GM19023 (cell line): ENCODE measurements at regions not wholly inside any gene's neighbourhood (a gene's known extent, or its start where the extent isn't known, plus 50 kb on each side); places are given as distances from the start of the nearest gene placed in this dataset.

Experiments
- ATAC-seq: cut with Tn5 transposase; IDR thresholded peaks from one replicate; pipeline ENCODE4 v1.9.1; 2021; ENCODE audit warnings: mild to moderate bottlenecking, moderate library complexity; ENCODE audit not compliant: unreplicated experiment

DNA sequence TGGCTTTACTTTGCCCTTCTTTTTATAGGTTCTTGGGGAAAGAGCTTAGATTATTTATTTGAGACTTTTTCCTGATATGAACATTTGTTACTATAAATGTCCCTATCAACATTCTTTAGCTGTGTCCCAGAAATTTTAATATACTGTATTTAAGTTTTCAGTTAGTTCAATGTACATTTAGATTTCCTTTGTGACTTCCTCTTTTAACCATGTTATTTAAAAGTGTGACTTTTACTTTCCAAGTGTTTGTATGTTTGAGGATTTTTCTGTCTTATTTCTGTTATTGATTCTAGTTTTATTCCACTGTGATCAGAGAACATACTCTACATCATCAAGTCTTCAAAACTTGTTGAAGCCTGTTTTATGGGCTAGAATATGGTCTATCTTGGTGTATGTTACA is 72.7 kb upstream of the SPRY2 start:
- ATAC-seq = no peak

DNA sequence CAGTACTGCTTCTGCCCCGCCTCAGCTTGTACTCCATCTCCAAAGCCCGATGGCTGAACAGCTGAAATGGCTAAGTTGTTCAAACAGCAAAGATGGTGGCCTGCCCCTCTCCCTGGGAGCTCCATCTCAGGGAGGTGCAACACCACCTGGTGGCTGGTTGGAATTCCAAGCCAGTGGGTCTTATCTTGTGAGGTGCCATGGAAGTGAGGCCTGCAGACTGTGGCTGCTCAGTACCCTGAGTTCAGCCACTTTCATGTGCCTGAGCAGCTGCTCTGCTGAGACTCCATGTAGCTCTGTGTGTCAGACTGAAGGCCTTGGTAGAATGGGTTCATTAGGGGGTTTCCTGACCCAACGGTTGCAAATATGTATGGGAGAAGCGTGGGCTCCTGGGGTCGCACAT is 67.3 kb upstream of the SPRY2 start:
- no peak for ATAC-seq

DNA sequence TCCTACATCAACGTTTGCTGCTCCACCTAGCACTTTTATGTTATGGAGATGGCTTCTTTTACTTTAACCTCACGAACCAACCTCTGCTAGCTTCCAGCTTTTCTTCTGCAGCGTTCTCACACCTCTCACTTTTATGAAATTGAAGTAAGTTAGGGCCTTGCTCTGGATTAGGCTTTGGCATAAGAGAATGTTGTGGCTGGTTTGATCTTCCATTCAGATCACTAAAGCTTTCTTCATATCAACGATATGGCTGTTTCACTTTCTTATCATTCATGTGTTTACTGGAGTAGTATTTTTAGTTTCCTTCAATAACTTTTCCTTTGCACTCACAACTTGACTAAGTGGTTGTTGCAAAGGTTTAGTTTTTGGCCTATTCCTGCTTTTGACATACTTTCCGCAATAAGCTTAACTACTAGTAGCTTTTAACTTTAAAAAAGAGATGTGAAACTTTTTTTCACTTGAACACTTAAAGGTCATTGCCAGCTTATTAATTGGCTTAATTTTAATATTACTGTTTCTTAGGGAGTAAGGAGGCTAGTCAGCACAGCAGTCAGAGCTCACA is 60.0 kb upstream of the SPRY2 start:
- no peak for ATAC-seq

DNA sequence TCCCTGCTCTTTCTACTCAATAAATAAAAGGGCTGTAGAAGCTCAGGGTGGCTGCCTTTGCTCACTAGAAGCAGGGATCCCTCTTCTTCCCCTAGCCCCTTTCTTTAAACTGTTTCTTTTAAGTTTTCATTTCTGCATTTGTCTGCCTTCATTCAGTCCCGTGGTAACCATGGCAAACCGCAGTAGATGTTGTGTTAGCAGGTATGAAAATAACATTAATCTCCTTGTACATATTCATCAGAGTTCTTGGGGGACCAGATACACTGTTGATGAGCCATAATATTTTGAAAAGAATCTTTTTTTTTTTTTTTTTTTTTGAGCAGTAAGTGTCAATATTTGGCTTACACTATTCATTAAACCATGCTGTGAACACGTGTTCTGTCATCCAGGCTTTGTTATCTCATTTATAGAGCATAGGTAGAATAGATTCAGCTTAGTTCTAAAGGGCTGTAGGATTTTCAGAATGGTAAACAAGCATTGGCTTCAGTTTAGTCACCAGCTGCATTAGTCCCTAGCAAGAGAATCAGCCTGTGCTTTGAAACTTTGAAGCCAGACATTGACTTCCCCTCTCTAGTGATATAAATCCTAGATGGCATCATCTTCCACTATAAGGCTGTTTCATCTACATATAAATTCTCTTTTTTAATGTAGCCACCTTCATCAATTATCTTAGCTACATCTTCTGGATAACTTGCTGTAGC is 59.4 kb upstream of the SPRY2 start:
- ATAC-seq = no peak

DNA sequence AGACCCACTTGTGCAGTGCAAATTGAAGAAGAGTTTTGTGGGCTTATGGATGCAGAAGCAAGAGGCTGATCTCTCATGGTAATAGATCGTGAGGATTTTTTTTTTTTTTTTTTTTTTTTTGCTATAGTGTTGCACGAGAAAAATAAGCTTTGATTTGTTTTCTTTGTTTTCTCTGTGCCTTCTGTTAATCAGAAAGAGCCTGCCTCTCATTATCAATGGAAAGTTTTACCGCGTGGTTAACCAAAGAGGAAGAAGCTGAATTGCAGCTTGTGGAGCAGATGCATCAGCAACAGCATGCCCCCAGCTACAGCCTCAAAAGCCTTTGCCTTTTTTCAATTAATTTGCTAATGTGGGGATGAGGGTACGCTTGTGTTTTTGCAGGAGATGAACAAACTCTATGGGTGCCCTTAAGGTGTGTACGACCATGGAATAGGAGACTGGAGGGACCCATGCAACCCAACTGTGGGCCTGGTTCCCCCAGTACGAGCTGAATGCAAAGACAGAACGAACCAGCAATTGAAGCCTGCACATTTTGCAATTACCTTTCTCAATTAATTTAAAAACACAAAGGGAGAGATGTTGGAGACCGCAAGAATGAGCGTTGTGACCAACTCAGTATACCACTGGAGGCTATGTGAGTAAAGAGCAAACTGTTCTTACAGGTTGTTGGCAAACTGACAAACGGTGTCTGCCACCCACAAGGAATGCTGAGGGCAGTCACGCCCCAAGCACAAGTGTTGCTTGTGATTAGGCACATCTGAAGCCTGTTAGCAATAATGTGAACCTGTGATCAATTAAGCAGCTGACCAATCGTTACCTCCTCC is 58.6 kb upstream of the SPRY2 start:
- no peak for ATAC-seq
